HG02678 (cell line): ENCODE measurements at regions not wholly inside any gene's neighbourhood (a gene's known extent, or its start where the extent isn't known, plus 50 kb on each side); places are given as distances from the start of the nearest gene placed in this dataset.
"Not testable (repeated sequence)": the region's sequence is repeated elsewhere in the genome, so short reads cannot be mapped to it uniquely, and the experiment has no call there.

Source experiments
- ATAC-seq: cut with Tn5 transposase; IDR thresholded peaks from one replicate; pipeline ENCODE4 v1.9.1; 2021; ENCODE audit warnings: mild to moderate bottlenecking, moderate library complexity; ENCODE audit not compliant: unreplicated experiment

- no peak for ATAC-seq
Measured at GRCh38 chr11:116386118-116386699, 386.6 kb downstream of the BUD13 start.

DNA sequence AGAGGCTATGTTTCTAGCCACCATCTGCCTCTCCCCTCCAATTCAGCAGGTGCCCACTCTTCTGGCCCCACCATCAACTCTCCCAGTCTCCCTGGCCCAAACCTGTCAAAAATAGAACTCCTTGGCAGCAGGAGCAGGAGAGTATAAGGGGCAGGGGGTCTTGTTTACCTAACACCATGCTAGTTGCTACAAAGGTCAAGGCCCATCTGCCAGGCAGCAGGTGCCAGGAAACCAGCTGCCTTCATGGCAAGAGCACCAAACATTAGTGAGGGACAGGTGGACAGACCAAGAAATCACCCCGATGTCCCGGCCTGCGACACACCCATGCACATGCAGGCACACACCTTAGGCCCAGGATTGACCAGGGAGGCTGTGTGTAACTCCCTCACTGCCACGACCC lies 387.9 kb downstream of the BUD13 start:
- ATAC-seq, result no peak

- ATAC-seq, result no peak
Measured at GRCh38 chr11:116384407-116384806, 388.4 kb downstream of the BUD13 start.

- ATAC-seq, result no peak
Measured at GRCh38 chr11:116379185-116379828, 393.5 kb downstream of the BUD13 start.

- ATAC-seq, result no peak
Measured at GRCh38 chr11:116376547-116376946, 396.2 kb downstream of the BUD13 start.

DNA sequence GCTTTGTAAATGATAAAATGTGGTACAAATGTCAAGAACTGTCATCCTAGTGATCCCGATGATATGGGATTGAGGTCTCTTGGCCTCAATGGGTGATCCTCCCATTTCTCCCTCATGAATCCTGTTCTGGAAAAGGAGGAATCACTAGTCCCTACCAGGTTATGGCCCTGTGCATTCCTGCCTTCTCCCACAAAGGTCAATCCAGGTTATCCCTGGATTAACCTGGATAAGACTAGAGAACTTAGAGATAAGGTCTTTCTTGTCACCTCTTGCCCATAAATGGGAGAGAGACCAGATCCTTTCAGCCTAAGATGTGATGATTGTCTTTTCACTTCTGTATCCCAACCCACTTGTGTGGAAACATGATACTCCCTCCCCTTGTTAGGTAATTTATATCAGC lies 396.7 kb downstream of the BUD13 start:
- no peak for ATAC-seq

DNA sequence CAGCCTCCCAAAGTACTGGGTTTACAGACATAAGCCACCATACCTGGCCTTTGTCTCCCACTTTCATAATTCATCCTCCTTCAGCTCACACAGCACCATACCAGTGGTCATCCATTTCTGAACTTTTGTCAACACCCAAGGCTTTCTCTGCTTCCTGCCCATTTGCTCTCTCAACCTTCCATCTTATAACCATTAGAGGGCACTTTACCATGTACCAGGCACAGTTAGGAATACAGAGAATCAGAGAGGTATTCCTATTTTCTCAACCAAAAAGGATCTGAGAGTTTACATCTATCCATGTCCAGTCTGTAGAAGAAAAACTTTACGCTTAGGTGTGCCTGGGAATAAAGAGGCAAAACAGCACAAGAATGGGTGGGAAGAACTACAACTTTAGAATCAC lies 397.6 kb downstream of the BUD13 start:
- no peak for ATAC-seq

DNA sequence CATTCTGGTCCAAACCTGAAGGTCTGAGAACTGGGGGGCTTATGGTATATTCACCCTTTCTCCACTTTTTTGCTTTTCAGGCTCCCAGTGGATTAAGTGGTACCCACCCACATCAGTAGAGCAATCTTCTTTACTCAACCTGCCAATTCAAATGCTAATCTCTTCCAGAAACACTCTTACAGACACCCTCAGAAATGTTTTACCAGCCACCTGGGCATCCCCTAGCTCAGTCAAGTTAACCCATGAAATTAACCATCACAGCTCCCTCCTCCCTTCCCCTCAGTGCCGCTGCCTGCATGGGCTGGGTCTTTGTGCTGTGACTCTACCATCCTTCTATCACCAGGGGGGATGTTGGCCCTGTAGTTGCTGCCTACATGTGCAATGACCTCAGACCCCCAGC lies 398.7 kb downstream of the BUD13 start:
- ATAC-seq, result no peak

DNA sequence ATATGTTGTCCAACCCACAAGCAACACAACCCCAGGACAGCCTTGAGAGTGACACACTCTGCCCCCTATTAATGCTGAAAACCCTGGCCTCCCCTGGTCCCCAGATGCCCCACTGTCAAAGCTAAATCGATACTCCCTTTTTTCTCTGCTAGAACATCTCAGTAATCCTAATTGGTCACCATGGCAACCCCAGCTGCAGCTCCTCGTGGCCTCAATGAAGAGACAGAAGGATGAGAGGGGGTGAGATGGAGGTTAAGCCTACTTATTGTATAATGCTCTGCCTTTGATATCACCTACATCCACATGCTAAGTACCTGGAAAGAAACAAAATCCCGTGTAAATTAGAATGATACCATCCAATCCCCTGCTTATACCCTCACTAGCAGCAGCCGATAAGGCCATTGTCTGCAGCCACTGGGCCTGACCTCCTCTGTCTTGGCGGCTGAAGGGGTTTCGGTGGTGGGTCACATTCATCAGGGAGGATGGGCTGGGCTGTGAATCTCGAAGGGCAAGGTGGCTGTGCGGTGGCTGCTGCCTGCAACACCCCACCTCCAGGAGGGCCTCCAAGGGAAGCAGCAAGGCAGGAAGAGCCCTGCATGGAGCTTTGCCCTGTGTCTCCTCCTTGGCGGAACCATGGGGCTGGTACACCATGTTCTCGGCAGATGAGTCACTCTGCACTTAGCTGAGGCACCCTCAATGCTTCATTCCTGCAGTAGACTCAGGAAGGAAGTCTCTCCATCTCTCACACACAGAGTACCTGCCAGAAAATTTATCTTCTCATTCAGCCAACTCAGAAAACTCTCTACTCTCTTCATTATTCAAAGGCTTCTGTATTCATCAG lies 399.5 kb downstream of the BUD13 start:
- no peak for ATAC-seq

DNA sequence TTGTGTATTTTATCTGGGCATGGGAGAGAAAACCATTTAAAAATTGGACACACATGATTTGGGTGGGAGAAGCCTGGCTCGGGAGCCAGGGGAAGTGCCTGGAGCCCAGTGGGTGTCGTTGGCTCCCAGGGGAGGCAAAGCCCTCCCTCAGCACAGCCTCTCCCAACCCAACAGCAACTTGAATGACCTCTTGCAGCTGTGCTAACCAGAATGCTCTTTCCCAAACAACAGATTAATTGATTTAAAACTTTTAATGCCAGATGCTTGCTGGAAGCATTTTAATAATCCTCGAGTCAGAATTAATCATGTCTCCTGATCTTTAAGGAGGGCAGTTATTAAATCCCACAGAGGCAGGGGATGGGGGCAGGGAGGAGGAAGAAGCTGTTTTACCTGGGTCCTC lies 401.6 kb downstream of the BUD13 start:
- no peak for ATAC-seq

GRCh38 chr11:116368784-116369183 lies 404.0 kb downstream of the BUD13 start:
- ATAC-seq, result no peak

- no peak for ATAC-seq
Measured at GRCh38 chr11:116366980-116367645, 405.7 kb downstream of the BUD13 start.

DNA sequence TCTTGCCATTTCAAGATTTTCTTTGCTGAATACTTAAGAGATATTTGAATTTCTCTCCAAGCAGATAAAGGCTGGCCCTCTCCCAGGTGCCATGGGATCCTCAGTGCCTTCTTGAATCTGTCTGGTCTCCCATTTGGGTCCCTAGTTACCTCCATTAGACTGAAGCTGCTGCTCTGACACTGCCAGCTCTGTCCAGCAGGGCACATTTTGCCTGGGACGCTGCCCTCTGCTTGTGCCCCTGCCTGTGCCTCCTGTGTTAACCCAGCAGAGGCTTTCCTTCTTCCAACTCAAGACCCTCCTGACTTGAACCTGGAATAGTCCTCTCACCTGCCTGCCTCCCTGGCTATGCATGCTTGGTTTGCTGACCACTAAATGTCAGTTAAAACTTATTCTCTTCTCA lies 406.3 kb downstream of the BUD13 start:
- no peak for ATAC-seq

DNA sequence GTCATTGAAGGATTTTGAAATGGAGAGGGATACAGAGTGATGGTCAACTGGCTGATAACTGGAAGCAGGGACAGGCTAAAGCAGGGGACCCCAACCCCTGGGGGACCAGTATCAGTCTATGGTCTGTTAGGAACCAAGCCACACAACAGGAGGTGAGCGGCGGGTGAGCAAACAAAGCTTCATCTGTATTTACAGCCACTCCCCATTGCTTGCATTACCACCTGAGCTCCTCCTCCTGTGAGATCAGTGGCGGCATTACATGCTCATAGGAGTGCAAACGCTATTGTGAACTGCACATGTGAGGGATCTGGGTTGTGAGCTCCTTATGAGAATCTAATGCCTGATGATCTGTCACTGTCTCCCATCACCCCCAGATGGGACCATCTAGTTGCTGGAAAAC lies 407.9 kb downstream of the BUD13 start:
- ATAC-seq, result not testable (repeated sequence)

GRCh38 chr11:116364348-116364747 lies 408.4 kb downstream of the BUD13 start:
- no peak for ATAC-seq

DNA sequence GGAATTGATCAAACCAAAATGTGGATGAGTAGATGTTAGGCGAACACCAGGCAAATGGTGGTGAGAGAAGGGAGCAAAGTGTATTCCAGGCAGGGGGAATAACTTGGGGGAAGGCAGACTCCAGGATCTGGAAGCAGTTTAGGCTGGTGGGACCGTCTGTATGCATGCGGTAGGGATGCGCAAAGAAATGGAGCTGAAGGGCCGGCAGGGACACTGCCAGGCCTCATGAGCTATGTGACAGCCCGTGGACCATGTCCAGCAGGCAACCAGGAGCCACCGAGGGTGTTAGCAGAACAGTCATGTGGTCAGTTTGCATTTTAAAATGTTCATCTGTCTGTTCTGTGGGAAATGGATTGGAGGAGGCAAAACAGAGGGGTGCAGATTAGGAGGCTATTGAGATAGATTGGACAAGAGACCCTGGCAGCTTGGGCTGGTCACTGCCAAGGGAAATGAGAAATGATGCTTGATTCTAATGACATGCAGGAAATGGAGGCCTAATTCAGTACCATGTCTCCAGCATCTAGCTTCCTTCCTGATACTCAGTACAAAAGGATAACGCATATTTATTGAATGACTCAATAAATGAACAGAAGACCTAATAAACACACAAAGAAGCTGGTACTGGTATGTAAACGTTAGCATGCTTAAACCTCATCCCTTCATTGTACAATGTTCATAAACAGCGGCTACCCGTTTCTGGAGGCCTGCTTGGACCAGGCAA lies 412.4 kb downstream of the BUD13 start:
- no peak for ATAC-seq

DNA sequence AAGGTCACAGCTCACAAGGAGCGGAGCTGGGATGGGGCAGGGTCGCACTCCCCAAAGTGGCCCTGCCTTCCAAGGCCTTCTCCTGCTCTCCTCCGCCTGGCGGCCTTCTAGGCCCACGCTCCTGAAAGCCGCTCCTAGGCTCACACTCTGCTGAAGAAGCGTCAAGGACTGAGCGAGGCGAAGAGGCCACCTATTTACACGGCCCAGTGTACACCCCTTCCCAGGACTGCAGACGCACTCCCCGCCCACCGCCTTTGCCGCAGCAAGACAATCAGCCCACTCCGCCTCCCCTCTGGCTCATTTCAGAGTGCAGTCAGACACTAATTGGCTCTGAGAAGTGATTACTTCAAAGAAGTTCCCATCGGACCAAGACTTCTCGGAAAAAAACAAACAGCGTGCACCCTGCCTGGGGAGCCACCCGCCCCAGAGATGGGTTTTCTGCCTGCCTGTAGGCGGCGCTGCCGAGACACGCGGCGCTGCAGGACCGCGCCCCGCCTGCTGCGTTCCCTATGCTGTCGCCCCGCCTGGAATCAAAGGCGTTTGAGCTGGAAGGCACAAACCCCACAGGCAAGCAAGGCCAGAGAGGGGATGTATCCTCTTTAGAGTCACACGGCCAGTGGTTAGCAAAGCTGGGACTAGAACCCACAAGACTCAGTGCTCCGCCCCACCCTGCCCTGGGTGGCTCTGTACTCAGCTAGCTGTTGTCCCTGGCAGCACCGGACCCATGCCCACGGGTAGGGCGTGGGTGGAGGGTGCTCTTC lies 414.8 kb downstream of the BUD13 start:
- ATAC-seq, result no peak

- no peak for ATAC-seq
Measured at GRCh38 chr11:116356451-116356850, 416.3 kb downstream of the BUD13 start.

GRCh38 chr11:116355104-116355503 lies 417.7 kb downstream of the BUD13 start:
- no peak for ATAC-seq

DNA sequence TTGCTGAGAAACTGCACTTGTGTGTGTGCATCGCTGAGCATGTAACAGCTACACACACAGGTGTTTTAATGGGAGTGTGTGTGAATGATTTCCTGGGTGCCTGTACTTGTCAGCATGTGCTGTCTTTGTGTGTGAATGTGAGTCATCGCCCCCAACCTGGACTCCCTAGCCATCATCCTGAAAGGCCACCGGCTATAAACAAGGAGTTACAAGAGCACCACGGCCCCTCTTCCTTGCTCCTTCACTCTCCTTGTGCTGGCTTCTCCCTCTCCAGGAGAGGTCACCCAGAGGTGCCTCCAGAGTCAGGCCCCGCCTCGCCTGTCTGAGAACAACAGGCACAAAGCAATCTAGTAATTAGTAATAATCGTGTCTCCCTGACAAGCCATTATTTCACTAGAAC lies 419.2 kb downstream of the BUD13 start:
- no peak for ATAC-seq
